Loucy (cell line): ENCODE measurements at regions not wholly inside any gene's neighbourhood (a gene's known extent, or its start where the extent isn't known, plus 50 kb on each side); places are given as distances from the start of the nearest gene placed in this dataset.

ENCODE experiments used
- EZH2phosphoT487 ChIP-seq: fragments of 200-600 bp; IDR thresholded peaks from 2 replicates; pipeline ENCODE4 v1.6.1; 2018; ENCODE audit warnings: antibody characterized with exemption, mild to moderate bottlenecking, moderate library complexity, borderline replicate concordance
- TF ChIP-seq, protein P1 (sequence below): fragments of 200-600 bp; sonication (generic); conservative IDR thresholded peaks from 2 replicates; pipeline ENCODE4 v1.5.1; 2014; ENCODE audit warnings: mild to moderate bottlenecking, antibody characterized with exemption, low read length

DNA sequence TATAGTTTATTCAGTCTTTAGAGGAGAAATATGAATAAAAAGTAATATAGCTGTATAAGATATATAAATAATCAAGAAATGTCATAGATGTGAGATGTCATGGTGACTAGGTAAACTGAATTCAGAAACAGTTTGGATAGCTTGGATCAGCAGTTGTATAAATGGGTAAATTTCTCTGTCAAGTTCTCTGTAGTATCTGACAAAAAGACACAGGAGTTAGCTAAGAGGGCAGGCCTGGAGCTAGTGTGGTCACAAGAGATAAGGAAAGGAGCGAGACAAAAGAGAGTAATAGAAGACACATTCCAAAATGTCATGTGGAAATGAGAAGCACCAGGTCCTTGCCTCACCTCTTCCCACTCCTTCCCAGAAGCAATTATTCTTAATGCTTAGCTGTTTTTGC is 349.0 kb downstream of the LMO7 start:
- TF ChIP-seq EZH2phosphoT487 = no peak
- TF ChIP-seq, protein P1, sequence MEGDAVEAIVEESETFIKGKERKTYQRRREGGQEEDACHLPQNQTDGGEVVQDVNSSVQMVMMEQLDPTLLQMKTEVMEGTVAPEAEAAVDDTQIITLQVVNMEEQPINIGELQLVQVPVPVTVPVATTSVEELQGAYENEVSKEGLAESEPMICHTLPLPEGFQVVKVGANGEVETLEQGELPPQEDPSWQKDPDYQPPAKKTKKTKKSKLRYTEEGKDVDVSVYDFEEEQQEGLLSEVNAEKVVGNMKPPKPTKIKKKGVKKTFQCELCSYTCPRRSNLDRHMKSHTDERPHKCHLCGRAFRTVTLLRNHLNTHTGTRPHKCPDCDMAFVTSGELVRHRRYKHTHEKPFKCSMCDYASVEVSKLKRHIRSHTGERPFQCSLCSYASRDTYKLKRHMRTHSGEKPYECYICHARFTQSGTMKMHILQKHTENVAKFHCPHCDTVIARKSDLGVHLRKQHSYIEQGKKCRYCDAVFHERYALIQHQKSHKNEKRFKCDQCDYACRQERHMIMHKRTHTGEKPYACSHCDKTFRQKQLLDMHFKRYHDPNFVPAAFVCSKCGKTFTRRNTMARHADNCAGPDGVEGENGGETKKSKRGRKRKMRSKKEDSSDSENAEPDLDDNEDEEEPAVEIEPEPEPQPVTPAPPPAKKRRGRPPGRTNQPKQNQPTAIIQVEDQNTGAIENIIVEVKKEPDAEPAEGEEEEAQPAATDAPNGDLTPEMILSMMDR = no peak
